Activated T-cell treated with anti-CD3 and anti-CD28 coated beads for 24 hours (primary cell): ENCODE measurements at regions not wholly inside any gene's neighbourhood (a gene's known extent, or its start where the extent isn't known, plus 50 kb on each side); places are given as distances from the start of the nearest gene placed in this dataset.
"Not testable (repeated sequence)": the region's sequence is repeated elsewhere in the genome, so short reads cannot be mapped to it uniquely, and the experiment has no call there.

Source experiments
- DNase-seq: peaks from one replicate; pipeline ENCODE4 v3.0.0-alpha.2; 2020; ENCODE audit warnings: low read depth

DNA sequence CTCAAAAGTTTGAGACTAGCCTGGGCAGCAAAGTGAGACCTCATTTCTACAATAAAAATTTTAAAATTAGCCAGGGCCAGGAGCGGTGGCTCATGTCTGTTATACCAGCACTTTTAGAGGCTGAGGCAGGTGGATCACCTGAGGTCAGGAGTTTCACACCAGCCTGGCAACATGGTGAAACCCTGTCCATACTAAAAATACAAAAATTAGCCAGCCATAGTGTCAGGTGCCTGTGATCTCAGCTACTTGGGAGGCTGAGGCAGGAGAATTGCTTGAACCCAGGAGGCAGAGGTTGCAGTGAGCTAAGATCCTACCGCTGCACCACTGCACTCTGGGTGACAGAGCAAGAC, 85.1 kb upstream of the MAP4 start:
- not testable (repeated sequence) for DNase-seq

DNA sequence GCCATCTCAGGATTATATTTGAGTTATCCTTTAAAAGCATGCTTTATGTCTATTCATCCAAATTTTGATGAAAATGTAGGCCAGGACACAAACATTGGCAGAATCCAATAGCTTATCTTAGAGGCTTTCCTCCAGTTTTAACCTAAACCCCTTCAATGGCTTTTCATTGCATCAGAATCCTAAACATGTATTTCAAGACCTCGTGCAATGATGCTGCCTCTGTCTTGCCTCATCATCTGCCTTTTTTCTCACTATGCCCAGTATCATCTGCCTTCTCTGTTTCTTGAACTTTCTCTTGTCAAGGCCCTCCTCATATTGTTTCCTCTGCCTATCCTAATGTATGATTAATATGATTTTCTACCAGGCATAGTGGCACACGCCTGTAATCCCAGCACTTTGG, 76.1 kb upstream of the MAP4 start:
- DNase-seq = no peak

DNA sequence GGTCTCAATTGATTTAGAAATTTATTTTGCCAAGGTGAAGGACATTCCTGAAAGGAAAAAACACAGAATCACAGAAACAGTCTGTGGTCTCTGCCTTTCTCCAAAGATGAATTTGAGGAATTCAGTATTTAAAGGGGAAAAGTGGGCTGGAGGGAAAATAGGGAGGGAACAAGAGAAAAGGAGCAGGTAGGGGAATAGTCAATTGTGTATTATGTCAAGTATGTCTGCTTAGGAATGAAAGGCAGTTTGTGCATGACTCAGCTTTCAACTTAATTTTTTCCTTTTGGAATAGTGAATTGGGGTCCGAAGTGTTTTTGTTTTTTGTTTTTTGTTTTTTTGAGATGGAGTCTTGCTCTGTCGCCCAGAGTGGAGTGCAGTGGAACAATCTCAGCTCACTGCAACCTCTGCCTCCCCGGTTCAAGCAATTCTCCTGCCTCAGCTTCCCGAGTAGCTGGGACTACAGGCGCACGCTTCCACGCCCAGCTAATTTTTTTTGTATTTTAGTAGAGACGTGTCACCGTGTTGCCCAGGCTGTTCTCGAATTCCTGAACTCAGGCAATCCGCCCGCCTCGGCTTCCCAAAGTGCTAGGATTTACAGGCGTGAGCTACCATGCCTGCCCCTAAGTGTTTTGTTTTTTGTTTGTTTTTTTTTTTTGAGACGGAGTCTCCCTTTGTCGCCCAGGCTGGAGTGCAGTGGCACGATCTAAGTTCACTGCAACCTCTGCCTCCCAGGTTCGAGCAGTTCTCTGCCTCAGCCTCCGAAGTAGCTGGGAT, 74.1 kb upstream of the MAP4 start:
- no peak for DNase-seq

DNA sequence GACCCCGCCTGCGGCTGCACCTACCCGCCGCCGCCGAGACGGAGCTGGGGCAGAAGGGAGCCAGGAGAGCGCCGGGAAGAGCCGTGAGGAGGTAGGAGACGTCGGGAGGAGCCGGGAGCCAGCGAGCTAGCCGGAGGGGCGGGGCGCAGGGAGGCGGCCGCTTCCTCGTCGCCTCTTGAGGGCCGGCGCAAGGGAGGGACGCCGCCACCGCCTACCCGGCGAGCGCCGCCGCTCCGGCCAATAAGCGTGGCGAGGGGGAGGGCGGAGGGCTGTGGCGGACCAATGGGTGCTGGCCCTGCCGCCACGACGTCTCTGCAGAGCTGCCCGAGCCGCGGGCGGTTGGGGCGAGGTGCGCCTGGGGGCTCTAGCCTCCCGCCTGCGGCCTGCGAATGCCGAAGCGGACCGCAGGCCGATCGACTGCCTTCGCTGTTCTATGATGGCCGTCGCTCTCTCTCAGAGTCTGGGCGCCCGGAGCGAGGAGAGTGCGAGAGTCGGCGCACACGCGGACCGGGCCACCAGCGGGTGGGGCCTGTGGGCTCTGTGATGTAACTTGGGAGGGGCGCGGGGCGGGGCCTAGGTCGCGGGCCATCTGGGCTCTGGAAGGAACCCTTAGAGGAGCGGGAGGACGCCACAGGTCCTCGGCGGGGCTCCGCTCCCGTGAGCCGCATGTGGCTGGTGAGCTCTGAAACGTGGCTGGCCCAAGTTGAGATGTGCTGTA, 72.7 kb upstream of the MAP4 start:
- peak; percentile 91 for DNase-seq

DNA sequence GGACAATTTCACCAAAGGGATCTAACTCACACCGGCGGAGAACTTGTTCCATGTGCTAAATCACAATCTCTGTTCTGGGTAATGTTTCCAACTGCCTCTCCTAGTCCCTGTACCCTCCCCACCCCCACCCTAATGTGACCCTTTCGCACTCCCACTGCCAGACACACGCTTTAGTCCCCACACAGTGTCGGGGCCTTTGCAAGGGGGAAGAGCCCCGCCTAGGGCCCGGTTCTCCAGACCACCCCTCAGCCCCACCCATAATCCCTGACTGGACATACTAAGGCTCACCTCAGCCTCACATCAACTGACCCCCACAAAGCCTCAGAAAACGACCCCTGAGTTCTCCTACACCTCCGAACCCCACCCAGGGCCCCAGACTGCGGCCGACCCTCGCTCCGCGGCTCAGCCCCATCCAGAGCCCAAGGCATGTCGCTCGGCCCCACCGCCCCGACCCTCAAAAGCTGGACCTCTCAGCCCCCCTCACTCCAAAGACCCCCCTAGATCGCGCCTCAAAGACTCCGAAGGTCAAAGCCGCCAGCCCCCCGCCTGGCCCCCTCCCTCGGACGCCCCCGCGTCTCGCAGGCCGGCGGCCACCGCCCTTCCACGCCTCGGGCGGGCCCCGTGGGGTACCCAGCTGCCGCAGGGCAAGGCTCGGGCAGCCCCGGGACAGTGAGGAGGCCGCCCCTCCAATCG, 72.0 kb upstream of the MAP4 start:
- DNase-seq = peak; percentile 4

- no peak for DNase-seq
These were observed 70.5 kb upstream of the MAP4 start for GRCh38 chr3:48086705-48087104.

GRCh38 chr3:48084929-48085328, 68.7 kb upstream of the MAP4 start:
- no peak for DNase-seq

DNA sequence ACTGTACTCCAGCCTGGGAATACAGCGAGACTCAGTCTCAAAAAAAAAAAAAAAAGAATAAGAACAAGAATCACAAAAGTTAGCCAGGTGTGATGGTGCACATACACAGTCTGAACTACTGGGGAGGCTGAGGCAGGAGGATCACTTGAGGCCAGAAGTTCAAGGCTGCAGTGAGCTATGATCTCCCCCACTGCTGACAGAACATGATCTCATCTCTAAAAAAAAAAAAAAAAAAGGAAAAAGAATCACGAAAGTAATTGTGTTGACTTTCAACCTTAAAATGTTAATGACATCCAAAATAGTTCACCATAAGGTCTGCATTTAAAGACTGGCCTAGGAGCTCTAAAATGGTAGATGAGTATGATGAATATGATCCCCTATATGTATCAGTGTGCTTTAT, 68.0 kb upstream of the MAP4 start:
- DNase-seq = no peak

DNA sequence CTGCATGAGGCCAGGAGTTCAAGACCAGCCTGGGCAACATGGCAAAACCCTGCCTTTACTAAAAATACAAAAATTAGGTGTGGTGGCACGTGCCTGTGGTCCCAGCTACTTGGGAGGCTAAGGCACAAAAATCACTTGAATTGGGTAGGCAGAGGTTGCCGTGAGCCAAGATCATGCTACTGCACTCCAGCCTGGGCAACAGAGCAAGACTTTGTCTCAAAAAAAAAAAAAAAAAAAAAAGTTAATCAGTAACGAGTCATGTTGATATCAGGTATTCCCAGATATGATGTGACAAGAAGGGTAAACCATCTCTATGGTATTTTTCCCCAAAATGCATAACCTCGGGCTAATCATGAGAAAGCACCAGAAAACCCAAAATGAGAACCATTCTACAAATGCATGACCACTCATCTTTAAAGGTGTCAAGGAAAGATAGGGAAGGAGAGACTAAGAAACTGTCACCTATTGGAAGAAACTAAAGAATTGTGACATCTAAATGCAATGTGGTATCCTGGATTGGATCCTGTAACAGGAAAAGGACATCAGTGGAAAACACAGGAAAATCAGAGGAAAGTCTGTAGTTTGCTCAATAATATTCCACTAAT, 66.5 kb upstream of the MAP4 start:
- no peak for DNase-seq

DNA sequence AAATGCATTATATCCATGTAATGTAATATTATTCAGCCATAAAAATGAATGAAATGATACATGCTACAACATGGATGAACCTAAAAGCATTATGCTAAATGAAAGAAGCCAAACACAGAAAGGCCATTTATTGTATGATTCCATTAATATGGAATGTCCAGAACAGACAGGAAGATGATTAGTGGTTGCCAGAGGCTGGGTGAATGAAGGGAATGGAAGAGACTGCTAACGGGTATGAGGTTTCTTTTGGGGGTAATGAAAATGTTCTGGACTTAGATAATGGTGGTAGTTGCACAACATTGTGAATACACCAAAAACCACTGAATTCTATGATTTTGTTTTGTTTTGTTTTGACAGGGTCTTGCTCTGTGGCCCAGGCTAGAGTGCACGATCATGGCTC, 61.6 kb upstream of the MAP4 start:
- DNase-seq = no peak

GRCh38 chr3:48070030-48070429, 53.8 kb upstream of the MAP4 start:
- no peak for DNase-seq

DNA sequence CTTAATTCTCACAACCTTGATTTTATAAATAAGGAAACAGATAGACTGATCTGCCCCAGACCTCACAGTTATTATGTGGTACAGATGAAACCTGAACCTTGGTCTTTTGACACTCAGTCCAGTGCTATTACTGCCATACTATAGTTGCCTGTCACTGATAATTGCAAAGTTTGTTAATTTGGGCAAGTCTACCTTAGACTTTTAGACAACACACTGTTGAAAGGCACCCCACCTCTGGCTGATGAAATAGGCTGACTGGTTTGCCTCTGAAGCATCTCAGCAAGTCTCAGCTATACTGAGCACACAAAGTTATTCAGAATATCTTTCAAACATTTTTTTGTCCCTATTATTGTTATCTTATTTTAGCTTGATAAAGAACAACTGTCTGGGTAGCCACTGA, 53.1 kb upstream of the MAP4 start:
- DNase-seq = no peak

DNA sequence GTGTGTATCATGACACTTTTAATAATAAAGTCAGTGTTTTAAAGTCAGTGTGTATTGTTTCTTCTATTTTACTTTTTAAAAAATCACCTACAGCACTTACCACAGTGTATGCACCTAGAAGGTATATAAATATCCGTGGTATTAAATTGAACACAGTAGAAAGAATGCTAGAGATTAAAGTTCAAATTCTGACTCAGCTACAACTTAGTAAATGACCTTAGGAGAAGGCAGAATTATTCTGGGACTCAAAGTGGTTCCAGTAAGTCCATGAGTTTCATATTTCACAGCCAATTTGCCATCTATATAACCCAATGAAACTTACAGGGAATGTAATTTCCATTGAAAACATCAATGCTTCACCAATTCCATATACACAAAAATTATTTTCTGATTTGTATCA, 52.7 kb upstream of the MAP4 start:
- DNase-seq = no peak

DNA sequence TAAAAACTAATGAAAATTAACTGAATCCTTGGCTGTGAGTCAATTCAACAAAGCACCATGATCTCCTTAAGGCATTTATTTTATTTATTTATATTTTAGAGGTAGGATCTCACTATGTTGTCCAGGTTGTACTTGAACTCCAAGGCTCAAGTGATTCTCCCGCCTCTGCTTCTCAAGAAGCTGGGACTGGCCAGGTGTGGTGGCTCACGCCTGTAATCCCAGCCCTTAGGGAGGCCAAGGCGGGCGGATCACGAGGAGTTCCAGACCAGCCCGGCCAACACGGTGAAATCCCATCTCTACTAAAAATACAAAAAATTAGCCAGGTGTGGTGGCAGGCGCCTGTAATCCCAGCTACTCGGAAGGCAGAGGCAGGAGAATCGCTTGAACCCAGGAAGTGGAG, 52.1 kb upstream of the MAP4 start:
- DNase-seq = not testable (repeated sequence)

DNA sequence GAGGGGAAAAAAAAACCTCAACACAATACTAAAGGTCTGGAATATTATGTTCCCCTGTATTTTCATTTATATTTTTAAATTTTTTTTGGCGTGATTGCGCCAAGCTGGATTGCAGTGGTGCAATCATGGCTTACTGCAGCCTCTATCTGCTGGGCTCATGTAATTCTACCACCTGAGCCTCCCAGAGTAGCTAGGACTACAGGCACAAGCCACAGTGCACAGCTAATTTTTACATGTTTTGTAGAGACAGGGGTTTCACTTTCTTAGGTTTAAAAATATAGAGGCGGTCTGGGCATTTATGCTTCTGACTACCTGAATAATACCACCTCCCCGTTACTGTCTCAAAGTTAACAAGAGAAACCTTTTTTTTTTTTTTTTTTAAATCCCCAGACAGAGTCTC, 51.1 kb upstream of the MAP4 start:
- DNase-seq = no peak
